ENCODE measurements at regions not wholly inside any gene's neighbourhood (a gene's known extent, or its start where the extent isn't known, plus 50 kb on each side); places are given as distances from the start of the nearest gene placed in this dataset.
A peak's percentile ranks its signal among the peaks of the same experiment; 100 is the strongest.
"Not testable (repeated sequence)": the region's sequence is repeated elsewhere in the genome, so short reads cannot be mapped to it uniquely, and the experiment has no call there.

GRCh38 chr1:206335875-206336846 is 132.8 kb downstream of the SRGAP2 start:
- H3K4me3 ChIP-seq (ENCODE audit: low read depth, low read length); POLR2A ChIA-PET; DNase-seq (ENCODE audit: low read depth, low spot score); CTCF ChIA-PET: not testable (repeated sequence)

DNA sequence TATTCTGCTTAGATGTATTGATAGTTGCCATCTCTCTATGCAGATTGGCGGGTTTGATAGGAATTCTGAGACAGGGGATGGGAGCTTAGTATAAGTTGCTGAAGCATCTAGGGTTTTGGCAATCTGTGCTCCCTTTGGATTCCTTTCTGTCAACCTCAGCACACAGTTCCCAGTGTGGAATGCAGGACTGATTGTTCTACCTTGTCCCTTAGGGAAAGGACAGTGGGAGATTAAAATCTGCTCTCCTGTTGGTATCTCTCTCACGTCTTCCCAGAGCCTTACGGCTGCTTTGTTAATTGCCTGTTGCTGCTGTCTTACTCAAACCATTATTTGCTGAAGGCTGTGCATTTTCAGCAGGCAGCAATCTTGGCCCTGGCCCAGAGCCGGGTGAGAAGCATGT is 133.3 kb upstream of the IKBKE start:
- CTCF ChIA-PET; H3K4me3 ChIP-seq (ENCODE audit: low read depth, low read length); DNase-seq (ENCODE audit: low read depth, low spot score); POLR2A ChIA-PET: not testable (repeated sequence)

DNA sequence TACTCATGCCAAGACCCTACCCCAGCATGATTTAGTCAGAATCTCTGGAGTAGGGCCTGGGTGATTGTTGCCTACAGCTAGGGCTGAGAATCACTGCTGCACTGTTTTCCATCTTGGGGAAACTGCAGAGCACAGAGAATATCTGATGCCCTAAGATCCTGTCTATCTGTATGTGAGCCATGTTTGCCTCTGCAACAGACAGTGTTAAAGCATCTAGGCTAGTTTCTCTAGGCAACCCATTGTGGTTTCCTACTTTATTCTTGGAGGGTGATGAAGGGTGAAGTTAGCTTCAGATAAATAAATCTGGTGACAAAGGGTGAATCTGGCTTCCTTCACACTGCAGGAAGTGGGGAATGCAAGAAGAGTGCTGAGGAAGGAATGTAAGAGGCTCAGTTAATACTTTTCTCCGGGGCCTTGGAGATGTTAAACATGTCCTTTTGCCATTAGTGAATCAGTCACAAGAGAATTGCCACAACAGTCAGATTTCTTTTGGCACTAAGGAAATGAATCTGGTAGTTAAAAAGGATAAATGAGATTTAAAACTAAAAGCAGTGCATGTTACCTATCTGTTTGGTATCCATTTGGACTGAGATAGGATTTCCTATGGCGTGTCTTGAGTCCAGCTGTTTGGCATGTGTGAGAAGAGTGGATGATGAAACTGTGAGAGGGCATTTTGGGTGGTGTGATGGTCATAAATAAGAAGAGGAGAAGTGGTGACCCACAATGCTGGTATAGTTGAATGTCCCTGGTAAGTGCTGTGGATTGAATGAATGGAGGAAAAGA is 119.6 kb upstream of the IKBKE start:
- POLR2A ChIA-PET; DNase-seq (ENCODE audit: low read depth, low spot score); CTCF ChIA-PET; H3K4me3 ChIP-seq (ENCODE audit: low read depth, low read length): not testable (repeated sequence)

DNA sequence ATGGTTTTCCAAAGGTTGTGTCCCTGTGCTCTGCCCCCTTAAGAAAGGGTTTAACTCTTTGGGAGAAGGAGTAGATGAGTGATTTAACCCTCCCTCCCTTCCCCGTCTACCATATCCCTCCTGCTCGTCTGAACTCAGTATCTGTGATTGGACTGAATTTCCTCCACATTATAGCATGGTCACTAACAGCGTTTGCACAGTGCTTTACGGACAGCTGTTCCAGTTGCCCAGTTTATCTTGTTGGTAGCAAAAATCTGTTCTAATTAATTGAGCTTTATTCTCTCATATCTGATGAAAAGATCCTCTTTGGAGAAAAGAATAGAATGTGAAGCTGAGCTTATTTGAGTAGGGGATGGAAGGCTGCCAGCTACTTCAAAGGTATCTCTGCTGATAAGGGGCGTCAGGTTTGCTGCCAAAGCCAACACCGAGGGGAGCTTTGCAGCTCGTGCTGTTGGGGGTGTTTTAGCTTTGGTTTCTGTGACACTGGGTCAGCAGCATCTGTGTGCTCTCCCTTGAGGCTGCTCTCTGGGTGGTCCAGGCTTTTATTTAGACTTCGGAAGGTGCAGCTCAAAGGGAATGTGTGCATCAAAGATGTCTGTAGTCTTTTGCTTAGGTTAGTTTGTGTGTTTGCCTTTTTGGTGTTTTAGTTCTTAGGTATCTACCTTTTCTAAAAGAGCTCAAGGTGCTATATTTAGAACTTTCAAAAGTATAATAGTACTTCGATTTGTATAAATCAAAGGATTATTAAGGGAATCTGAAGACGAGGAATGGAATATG is 118.8 kb upstream of the IKBKE start:
- POLR2A ChIA-PET; CTCF ChIA-PET; DNase-seq (ENCODE audit: low read depth, low spot score); H3K4me3 ChIP-seq (ENCODE audit: low read depth, low read length): not testable (repeated sequence)

DNA sequence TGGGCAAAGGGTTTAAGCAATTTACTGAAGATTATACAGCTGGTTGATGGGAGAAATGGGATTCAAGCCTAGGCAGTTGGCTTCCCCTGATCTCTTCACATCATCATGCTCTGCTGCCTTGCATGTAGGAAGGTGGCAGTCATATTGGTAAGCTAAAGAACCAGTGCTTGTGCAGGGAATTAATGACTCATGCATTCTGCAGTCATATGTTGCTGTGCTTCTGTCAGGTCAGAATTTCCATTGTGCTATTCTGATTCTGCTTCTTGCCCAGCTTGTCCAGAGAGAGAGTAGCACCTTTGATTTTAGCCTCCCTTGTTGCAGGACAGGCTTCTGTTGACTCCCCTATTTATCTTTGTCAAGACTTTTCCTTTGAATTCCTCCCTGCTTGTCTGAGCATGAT is 114.0 kb upstream of the IKBKE start:
- H3K4me3 ChIP-seq (ENCODE audit: low read depth, low read length); POLR2A ChIA-PET; CTCF ChIA-PET; DNase-seq (ENCODE audit: low read depth, low spot score): not testable (repeated sequence)

DNA sequence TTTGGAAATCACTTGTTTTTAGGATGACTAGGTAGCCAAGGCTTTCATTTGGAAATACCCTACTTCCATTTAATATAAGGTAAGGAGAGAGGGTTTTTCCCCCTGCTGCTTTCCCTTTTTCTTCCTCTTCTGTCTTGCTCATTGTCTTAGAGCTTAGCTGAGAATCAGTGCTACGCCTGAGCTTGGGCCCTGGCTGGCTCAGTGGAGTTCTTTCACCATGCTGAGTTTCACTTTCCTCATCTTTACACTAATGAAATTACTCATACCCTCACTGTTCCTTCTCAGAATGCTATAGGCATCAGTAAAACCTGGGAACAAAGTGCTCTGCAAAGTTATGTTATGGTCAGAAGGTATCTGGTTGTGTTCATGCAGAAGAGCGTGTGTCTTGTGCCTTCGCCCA is 112.3 kb upstream of the IKBKE start:
- H3K4me3 ChIP-seq (ENCODE audit: low read depth, low read length); CTCF ChIA-PET; POLR2A ChIA-PET; DNase-seq (ENCODE audit: low read depth, low spot score): not testable (repeated sequence)

GRCh38 chr1:206358771-206359170 is 111.5 kb upstream of the IKBKE start:
- POLR2A ChIA-PET; DNase-seq (ENCODE audit: low read depth, low spot score); CTCF ChIA-PET; H3K4me3 ChIP-seq (ENCODE audit: low read depth, low read length): not testable (repeated sequence)

GRCh38 chr1:206359377-206359776 is 110.9 kb upstream of the IKBKE start:
- DNase-seq (ENCODE audit: low read depth, low spot score); H3K4me3 ChIP-seq (ENCODE audit: low read depth, low read length); POLR2A ChIA-PET; CTCF ChIA-PET: not testable (repeated sequence)

GRCh38 chr1:206361978-206362543 is 108.2 kb upstream of the IKBKE start:
- CTCF ChIA-PET; POLR2A ChIA-PET; DNase-seq (ENCODE audit: low read depth, low spot score); H3K4me3 ChIP-seq (ENCODE audit: low read depth, low read length): not testable (repeated sequence)

DNA sequence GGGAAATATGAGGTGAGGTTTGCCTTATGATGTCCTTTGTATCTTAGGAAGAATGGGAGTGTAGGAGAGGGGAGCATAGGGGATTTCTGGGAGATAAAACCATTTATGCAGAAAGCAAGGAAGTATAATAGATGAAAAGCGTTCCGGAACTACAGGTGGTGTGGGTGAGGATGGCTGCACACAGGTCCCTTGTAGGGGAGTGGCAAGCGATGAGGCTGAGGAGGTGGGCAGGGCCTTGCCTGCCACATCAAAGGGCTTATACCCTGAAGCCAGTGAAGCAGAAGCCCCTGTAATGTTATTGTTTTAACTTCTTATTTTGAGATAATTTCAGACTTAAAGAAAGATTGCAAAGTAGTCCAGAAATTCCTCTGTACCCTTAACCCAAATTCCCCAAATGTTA is 107.3 kb upstream of the IKBKE start:
- DNase-seq (ENCODE audit: low read depth, low spot score); POLR2A ChIA-PET; H3K4me3 ChIP-seq (ENCODE audit: low read depth, low read length); CTCF ChIA-PET: not testable (repeated sequence)

GRCh38 chr1:206365271-206365670 is 105.0 kb upstream of the IKBKE start:
- DNase-seq (ENCODE audit: low read depth, low spot score); CTCF ChIA-PET; H3K4me3 ChIP-seq (ENCODE audit: low read depth, low read length); POLR2A ChIA-PET: not testable (repeated sequence)

- POLR2A ChIA-PET; H3K4me3 ChIP-seq (ENCODE audit: low read depth, low read length); CTCF ChIA-PET: not testable (repeated sequence)
- peak; percentile 9 for DNase-seq (ENCODE audit: low read depth, low spot score)
Measured at GRCh38 chr1:206366131-206366530, 104.1 kb upstream of the IKBKE start.

DNA sequence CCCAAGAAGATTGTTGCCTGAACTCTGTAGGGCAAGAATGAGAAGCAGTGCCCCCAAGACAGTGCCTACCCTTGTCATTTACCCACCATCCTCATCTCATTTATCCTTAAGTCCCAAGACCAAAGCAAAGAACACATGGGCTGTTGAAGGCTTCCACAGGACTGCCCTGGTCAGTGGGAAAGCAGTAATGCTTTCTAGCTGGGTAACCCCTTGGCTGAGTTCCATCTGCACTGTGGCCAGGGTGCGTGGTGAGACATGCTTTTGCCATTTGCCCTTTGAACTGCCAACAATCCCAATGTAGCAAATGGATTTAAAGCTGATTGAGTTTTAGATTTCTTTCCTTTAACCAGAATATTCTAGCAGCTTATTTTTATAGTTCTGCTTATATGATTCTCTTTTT is 103.5 kb upstream of the IKBKE start:
- POLR2A ChIA-PET; DNase-seq (ENCODE audit: low read depth, low spot score); H3K4me3 ChIP-seq (ENCODE audit: low read depth, low read length); CTCF ChIA-PET: not testable (repeated sequence)

- CTCF ChIA-PET = not testable (repeated sequence)
Measured at GRCh38 chr1:206367955-206368622, 102.2 kb upstream of the IKBKE start.

DNA sequence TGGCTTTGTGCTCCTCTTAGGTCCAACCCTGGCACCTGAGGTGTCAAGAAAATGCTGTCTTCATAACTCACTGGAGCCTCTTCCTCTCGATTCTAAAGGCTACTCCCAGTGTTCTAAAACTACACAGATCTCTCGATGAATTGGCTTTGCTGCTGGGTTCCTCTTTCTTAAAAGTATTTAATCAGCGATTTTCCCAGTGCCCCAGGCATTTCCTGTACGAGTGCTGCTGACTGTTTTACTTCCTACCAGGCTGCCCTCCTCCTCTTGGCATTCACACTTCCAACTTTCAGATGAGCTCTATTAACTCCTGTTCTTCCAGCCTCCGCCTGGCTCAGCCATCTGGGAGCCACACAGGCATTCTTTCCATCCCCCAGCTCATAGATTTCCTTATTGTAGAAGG is 95.6 kb upstream of the IKBKE start:
- DNase-seq (ENCODE audit: low read depth, low spot score); H3K4me3 ChIP-seq (ENCODE audit: low read depth, low read length); POLR2A ChIA-PET; CTCF ChIA-PET: not testable (repeated sequence)

More at GRCh38 chr1:206367955-206368622, 102.2 kb upstream of the IKBKE start:
- H3K4me3 ChIP-seq (ENCODE audit: low read depth, low read length); DNase-seq (ENCODE audit: low read depth, low spot score); POLR2A ChIA-PET: not testable (repeated sequence)

DNA sequence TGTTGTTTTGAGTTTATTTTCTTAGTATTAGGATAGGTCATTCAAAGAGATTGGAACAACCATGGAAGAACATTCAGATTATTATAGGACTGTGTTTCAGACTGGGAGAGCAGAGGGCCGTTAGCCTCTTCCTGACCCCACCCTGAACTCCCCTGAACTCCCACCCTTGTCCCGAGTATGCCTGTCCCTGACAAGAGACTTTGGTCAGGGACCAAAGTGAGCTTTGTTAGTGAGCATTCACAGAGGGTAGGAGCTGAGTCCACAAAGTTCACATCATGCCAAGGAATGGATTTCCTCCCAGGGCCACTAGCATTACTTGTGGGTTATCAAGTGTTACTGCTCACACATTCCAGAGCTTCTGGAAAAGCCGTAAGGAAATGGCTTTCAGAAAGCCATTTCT is 94.7 kb upstream of the IKBKE start:
- CTCF ChIA-PET, POLR2A ChIA-PET: not testable (repeated sequence)

More for the DNA sequence above, 94.7 kb upstream of the IKBKE start:
- not testable (repeated sequence) for DNase-seq (ENCODE audit: low read depth, low spot score); H3K4me3 ChIP-seq (ENCODE audit: low read depth, low read length)
